Glutamatergic neuron (in vitro differentiated cells): ENCODE measurements at regions not wholly inside any gene's neighbourhood (a gene's known extent, or its start where the extent isn't known, plus 50 kb on each side); places are given as distances from the start of the nearest gene placed in this dataset.

Experiments
- DNase-seq: peaks from one replicate; pipeline ENCODE4 v3.0.0; 2022
- H3K27ac Mint-ChIP-seq: one replicate; pipeline ENCODE4 v1.8.0; 2020; ENCODE audit warnings: mild to moderate bottlenecking, mixed read lengths, inconsistent platforms; ENCODE audit not compliant: unreplicated experiment
- H3K27me3 Mint-ChIP-seq: one replicate; pipeline ENCODE4 v1.8.0; 2020; ENCODE audit warnings: mild to moderate bottlenecking, moderate library complexity, mixed read lengths, inconsistent platforms; ENCODE audit not compliant: unreplicated experiment
- H3K36me3 Mint-ChIP-seq: one replicate; pipeline ENCODE4 v1.8.0; 2020; ENCODE audit warnings: mild to moderate bottlenecking, mixed read lengths, inconsistent platforms; ENCODE audit not compliant: unreplicated experiment
- H3K4me1 Mint-ChIP-seq: one replicate; pipeline ENCODE4 v1.8.0; 2020; ENCODE audit warnings: mild to moderate bottlenecking, low read depth, mixed read lengths, inconsistent platforms; ENCODE audit not compliant: unreplicated experiment
- H3K4me3 Mint-ChIP-seq: one replicate; pipeline ENCODE4 v1.8.0; 2020; ENCODE audit warnings: mild to moderate bottlenecking, mixed read lengths, inconsistent platforms; ENCODE audit not compliant: unreplicated experiment
- H3K9me3 Mint-ChIP-seq: one replicate; pipeline ENCODE4 v1.8.0; 2020; ENCODE audit warnings: mild to moderate bottlenecking, moderate library complexity, mixed read lengths, inconsistent platforms; ENCODE audit not compliant: unreplicated experiment
- CTCF ChIP-seq: fragments of 200-600 bp; sonication (generic); IDR thresholded peaks from one replicate; pipeline ENCODE4 v1.5.0; 2021; ENCODE audit not compliant: partially characterized antibody, unreplicated experiment

- no peaks in the 10 kb centered on the region for H3K4me1 Mint-ChIP-seq
- no peak for TF ChIP-seq CTCF
- no peaks in the 10 kb centered on the region for H3K9me3 Mint-ChIP-seq
- H3K36me3 Mint-ChIP-seq: no peaks in the 10 kb centered on the region
- no peak overlapping the region for H3K4me3 Mint-ChIP-seq
- H3K27ac Mint-ChIP-seq: no peak overlapping the region
- no peak for DNase-seq
- no peaks in the 10 kb centered on the region for H3K27me3 Mint-ChIP-seq
Observed at GRCh38 chrX:139299309-139299708, 231.2 kb upstream of the F9 start.

- no peaks in the 10 kb centered on the region for H3K27me3 Mint-ChIP-seq
- H3K9me3 Mint-ChIP-seq: no peaks in the 10 kb centered on the region
- TF ChIP-seq CTCF: no peak
- no peaks in the 10 kb centered on the region for H3K4me1 Mint-ChIP-seq
- no peak overlapping the region for H3K4me3 Mint-ChIP-seq
- no peak for DNase-seq
- H3K27ac Mint-ChIP-seq: no peak overlapping the region
- H3K36me3 Mint-ChIP-seq: no peaks in the 10 kb centered on the region
Observed at GRCh38 chrX:139298437-139298836, 232.1 kb upstream of the F9 start.

- Mint-ChIP-seq H3K27me3 (no peaks in the 10 kb centered on the region), H3K4me1 (no peaks in the 10 kb centered on the region), H3K36me3 (no peaks in the 10 kb centered on the region), H3K4me3 (no peak overlapping the region), H3K27ac (no peak overlapping the region), H3K9me3 (no peaks in the 10 kb centered on the region)
- DNase-seq: no peak
- no peak for TF ChIP-seq CTCF
Observed at GRCh38 chrX:139297638-139298037, 232.9 kb upstream of the F9 start.

GRCh38 chrX:139293991-139294390 is 236.5 kb upstream of the F9 start:
- TF ChIP-seq CTCF: no peak
- H3K9me3 Mint-ChIP-seq: no peaks in the 10 kb centered on the region
- no peak overlapping the region for H3K27ac Mint-ChIP-seq
- no peak overlapping the region for H3K4me3 Mint-ChIP-seq
- H3K27me3 Mint-ChIP-seq: no peaks in the 10 kb centered on the region
- H3K4me1 Mint-ChIP-seq: no peaks in the 10 kb centered on the region
- H3K36me3 Mint-ChIP-seq: no peaks in the 10 kb centered on the region
- DNase-seq: no peak

- no peak overlapping the region for H3K4me3 Mint-ChIP-seq
Observed at GRCh38 chrX:139290310-139290709, 240.2 kb upstream of the F9 start.

More at GRCh38 chrX:139290310-139290709, 240.2 kb upstream of the F9 start:
- no peaks in the 10 kb centered on the region for H3K4me1 Mint-ChIP-seq
- DNase-seq: no peak
- no peaks in the 10 kb centered on the region for H3K27me3 Mint-ChIP-seq
- no peaks in the 10 kb centered on the region for H3K9me3 Mint-ChIP-seq
- no peak for TF ChIP-seq CTCF
- no peak overlapping the region for H3K27ac Mint-ChIP-seq
- no peaks in the 10 kb centered on the region for H3K36me3 Mint-ChIP-seq
